Stomach smooth muscle (tissue), 2 donors: ENCODE measurements at regions not wholly inside any gene's neighbourhood (a gene's known extent, or its start where the extent isn't known, plus 50 kb on each side); places are given as distances from the start of the nearest gene placed in this dataset.

Experiments
- H3K27ac ChIP-seq: one replicate; pipeline ENCODE4 v1.7.0; 2013; ENCODE audit warnings: mild to moderate bottlenecking, low read length, inconsistent platforms
- H3K27me3 ChIP-seq, 2 donors: one replicate each; pipeline ENCODE4 v1.7.0; 2013; ENCODE audit warnings: low read length in 2 of 2; ENCODE audit not compliant: insufficient read depth in 2 of 2, control insufficient read depth in 1 of 2
- H3K36me3 ChIP-seq, 2 donors: one replicate each; pipeline ENCODE4 v1.7.0; 2013; ENCODE audit warnings: low read length in 2 of 2; ENCODE audit not compliant: control insufficient read depth in 2 of 2, insufficient read depth in 2 of 2
- H3K4me1 ChIP-seq: one replicate; pipeline ENCODE4 v1.7.0; 2013; ENCODE audit warnings: low read length; ENCODE audit not compliant: control insufficient read depth, insufficient read depth
- H3K4me3 ChIP-seq, 2 donors: one replicate each; pipeline ENCODE4 v1.7.0; 2013; ENCODE audit warnings: low read length in 2 of 2
- H3K9ac ChIP-seq, 2 donors: one replicate each; pipeline ENCODE4 v1.7.0; 2013; ENCODE audit warnings: low read length in 2 of 2, mild to moderate bottlenecking in 1 of 2
- H3K9me3 ChIP-seq, 2 donors: one replicate each; pipeline ENCODE4 v1.7.0; 2013; ENCODE audit warnings: low read length in 2 of 2; ENCODE audit not compliant: control insufficient read depth in 2 of 2
- donor health status: healthy.
- donor health status: Pancreatic carcinoma.

- H3K4me3 ChIP-seq = no peak overlapping the region
- H3K4me1 ChIP-seq = peaks cover 26% of the 10 kb centered on the region
- no peaks in the 10 kb centered on the region for H3K9me3 ChIP-seq
- H3K36me3 ChIP-seq = no peaks in the 10 kb centered on the region
- no peak overlapping the region for H3K27ac ChIP-seq
- H3K9ac ChIP-seq = no peak overlapping the region
- no peaks in the 10 kb centered on the region for H3K27me3 ChIP-seq
Observed at GRCh38 chr10:3909339-3909738, 124.3 kb upstream of the KLF6 start.

DNA sequence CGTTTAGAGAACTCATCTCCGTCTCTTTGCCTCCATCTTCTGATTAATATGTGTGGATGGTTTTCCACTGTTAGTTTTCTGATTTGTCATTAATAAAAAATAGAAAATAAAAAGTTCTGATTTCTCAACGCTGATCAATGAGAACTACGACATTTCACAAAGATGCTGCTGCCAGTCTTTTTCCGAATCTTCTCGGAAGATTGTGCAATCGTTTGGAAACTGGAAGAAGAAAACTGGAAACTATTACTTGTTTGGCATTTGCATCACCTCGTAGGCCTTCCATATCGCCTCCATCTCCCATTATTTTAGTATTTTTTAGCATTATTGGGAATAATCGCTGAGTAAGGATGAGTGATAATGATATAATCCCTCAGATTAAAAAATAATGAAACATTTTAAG is 123.2 kb upstream of the KLF6 start:
- Histone ChIP-seq H3K36me3 (no peaks in the 10 kb centered on the region), H3K9me3 (no peaks in the 10 kb centered on the region), H3K4me1 (peaks cover 24% of the 10 kb centered on the region), H3K4me3 (no peak overlapping the region), H3K9ac (no peak overlapping the region), H3K27ac (no peak overlapping the region), H3K27me3 (no peaks in the 10 kb centered on the region)

GRCh38 chr10:3907514-3907913 is 122.5 kb upstream of the KLF6 start:
- Histone ChIP-seq H3K36me3 (no peaks in the 10 kb centered on the region), H3K9ac (no peak overlapping the region), H3K9me3 (no peaks in the 10 kb centered on the region), H3K4me3 (peak overlapping the region in 1 of 2 donors; percentile 2), H3K27me3 (no peaks in the 10 kb centered on the region), H3K27ac (peak overlapping the region; percentile 58), H3K4me1 (peaks cover 22% of the 10 kb centered on the region)

DNA sequence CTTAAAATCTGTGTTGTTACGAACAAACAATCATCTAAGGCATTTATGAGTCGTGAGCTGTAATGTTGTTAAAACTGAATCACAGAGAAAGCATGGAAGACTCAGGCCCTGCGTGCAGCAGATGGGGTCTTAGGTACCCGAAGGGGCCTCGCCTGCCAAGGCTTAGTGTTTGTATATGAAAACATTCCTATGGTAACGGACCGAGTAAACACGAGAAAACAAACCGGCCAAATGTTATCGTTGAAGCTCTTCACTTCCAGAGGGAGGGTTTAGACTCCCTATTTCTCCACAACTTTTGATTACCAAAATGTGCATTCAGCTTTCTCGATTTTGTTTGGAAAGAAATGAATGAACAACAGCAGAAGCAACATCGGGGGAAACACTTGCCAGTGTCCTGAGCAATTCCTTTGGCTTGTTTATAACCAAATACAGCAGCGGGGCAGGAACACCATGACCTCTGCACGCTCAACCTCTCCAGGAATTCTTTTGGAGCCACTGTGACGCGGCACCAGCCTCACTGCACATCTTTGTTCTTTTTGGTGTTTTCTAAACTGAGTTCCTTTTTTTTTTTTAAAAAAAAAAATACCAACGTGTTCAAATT is 121.6 kb upstream of the KLF6 start:
- Histone ChIP-seq H3K9me3 (no peaks in the 10 kb centered on the region), H3K4me1 (peaks cover 19% of the 10 kb centered on the region), H3K27me3 (no peaks in the 10 kb centered on the region), H3K27ac (peak overlapping the region; percentile 58), H3K9ac (peak overlapping the region; percentile 19 to 58), H3K4me3 (peak overlapping the region; percentile 2 to 52), H3K36me3 (no peaks in the 10 kb centered on the region)

DNA sequence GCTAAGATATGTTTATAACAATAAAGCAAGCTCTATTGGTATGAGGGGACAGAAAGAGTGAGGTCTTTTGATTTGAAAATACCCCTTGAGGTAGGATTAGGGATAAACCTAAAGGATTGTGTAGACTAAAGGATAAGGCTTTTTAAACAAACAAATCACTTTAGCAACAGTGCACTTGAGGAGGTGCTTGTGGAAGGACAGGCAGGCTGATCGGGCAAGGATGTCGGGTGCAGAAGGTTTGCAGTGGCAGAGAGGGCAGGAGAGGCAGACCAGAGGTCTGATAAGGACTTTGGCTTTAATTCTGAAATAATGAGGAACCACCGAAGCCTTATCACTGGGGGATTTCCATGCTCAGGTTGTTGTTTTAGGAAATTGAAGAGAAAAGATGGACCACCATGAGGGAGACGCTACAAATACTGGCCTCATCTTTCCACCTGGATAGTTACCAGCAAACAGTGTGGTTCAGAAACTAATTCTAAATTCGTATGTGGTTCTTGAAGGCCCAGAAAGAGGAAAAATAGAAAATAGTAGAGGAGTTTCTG is 119.5 kb upstream of the KLF6 start:
- H3K27ac ChIP-seq = no peak overlapping the region
- no peaks in the 10 kb centered on the region for H3K9me3 ChIP-seq
- no peak overlapping the region for H3K4me3 ChIP-seq
- no peaks in the 10 kb centered on the region for H3K36me3 ChIP-seq
- H3K4me1 ChIP-seq = peaks cover 19% of the 10 kb centered on the region
- no peaks in the 10 kb centered on the region for H3K27me3 ChIP-seq
- H3K9ac ChIP-seq = no peak overlapping the region

GRCh38 chr10:3902809-3903410 is 117.9 kb upstream of the KLF6 start:
- peak overlapping the region in 1 of 2 donors; percentile 44 for H3K9ac ChIP-seq
- peaks cover 19% of the 10 kb centered on the region for H3K4me1 ChIP-seq
- no peaks in the 10 kb centered on the region for H3K9me3 ChIP-seq
- peak overlapping the region; percentile 46 for H3K27ac ChIP-seq
- no peaks in the 10 kb centered on the region for H3K27me3 ChIP-seq
- no peak overlapping the region for H3K4me3 ChIP-seq
- H3K36me3 ChIP-seq = no peaks in the 10 kb centered on the region

DNA sequence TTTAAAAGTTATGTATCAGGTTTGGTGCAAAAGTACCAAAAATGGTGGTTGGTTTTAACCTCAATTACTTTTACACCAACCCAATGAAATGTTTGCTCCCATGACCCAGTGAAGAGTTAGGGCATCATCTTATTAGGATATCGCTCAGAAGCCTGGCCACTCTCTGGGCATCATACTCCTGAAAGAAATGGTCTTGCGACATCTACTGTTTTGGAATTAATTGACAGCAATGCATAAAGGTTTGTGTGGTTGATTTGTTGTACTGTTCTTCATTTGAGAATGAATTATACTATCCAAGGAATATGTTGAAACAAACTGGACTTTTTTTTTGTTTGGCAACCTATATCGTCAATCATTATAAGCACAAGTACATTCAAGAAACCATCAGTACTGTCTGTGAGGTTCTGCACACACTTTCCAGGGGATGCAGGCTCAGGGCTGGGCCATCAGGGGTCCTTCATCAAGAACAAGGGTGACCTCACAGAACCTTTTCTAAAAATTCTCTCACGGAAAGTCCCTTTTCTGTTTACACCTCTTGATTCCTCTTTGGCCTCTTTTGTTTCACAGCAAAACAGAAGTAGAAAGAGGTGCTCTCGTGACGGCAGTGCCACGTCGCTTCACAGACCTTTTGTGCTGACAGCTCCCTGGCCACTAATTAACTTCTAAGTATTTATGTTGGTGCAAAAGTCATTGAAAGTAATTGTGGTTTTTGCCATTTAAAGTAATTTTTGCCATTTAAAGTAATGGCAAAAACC is 117.2 kb upstream of the KLF6 start:
- Histone ChIP-seq H3K4me1 (peaks cover 14% of the 10 kb centered on the region), H3K27ac (peak overlapping the region; percentile 46), H3K4me3 (no peak overlapping the region), H3K9me3 (no peaks in the 10 kb centered on the region), H3K9ac (no peak overlapping the region), H3K36me3 (no peaks in the 10 kb centered on the region), H3K27me3 (no peaks in the 10 kb centered on the region)

- Histone ChIP-seq H3K9me3 (no peaks in the 10 kb centered on the region), H3K9ac (no peak overlapping the region), H3K36me3 (no peaks in the 10 kb centered on the region), H3K27me3 (no peaks in the 10 kb centered on the region), H3K27ac (no peak overlapping the region), H3K4me1 (peaks cover 6% of the 10 kb centered on the region), H3K4me3 (no peak overlapping the region)
Observed at GRCh38 chr10:3901370-3901769, 116.4 kb upstream of the KLF6 start.

DNA sequence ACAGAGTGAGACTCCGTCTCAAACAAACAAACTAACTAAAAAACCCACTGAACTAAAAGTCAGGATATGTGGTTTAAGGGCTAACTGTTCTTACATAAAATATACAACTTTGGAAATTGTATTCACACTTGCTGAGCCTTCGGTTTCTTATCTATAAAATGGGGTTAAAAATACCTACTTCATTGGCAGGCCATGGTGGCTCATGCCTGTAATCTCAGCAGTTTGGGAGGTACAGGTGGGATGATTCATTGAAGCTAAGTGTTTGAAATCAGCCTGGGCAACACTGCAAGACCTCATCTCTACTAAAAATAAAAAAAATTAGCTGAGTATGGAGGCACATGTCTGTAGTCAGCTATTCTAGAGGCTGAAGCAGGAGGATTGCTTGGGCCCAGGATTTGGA is 115.4 kb upstream of the KLF6 start:
- Histone ChIP-seq H3K9me3 (no peaks in the 10 kb centered on the region), H3K27me3 (no peaks in the 10 kb centered on the region), H3K4me3 (no peak overlapping the region), H3K9ac (no peak overlapping the region), H3K27ac (no peak overlapping the region), H3K4me1 (peaks cover 4% of the 10 kb centered on the region), H3K36me3 (no peaks in the 10 kb centered on the region)

- H3K9ac ChIP-seq = no peak overlapping the region
- no peaks in the 10 kb centered on the region for H3K9me3 ChIP-seq
- no peaks in the 10 kb centered on the region for H3K27me3 ChIP-seq
- no peak overlapping the region for H3K4me3 ChIP-seq
- peaks cover 4% of the 10 kb centered on the region for H3K4me1 ChIP-seq
- H3K36me3 ChIP-seq = no peaks in the 10 kb centered on the region
- no peak overlapping the region for H3K27ac ChIP-seq
Observed at GRCh38 chr10:3898821-3899220, 113.8 kb upstream of the KLF6 start.

DNA sequence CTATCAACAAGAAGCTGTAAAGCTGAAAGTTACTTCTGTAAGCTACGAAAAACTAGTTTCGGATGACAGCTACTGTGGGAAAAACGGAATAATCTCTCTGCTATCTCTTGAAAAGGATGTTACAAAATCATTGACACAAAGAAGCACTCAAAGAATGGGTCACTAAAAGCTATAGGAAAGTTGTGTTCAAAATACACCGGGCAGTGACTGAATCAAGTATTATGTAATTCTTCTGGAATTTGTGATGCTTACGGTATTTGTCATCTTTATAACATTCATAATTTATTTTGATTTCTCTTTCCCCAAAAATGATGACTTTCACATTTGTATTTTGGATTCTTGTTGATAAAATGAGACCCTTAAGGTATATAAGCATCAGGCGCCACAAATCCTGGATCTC is 112.1 kb upstream of the KLF6 start:
- Histone ChIP-seq H3K36me3 (no peaks in the 10 kb centered on the region), H3K9me3 (no peaks in the 10 kb centered on the region), H3K27ac (no peak overlapping the region), H3K4me3 (no peak overlapping the region), H3K9ac (no peak overlapping the region), H3K27me3 (no peaks in the 10 kb centered on the region), H3K4me1 (no peaks in the 10 kb centered on the region)
